Choroid plexus epithelial cell (primary cell): ENCODE measurements at regions not wholly inside any gene's neighbourhood (a gene's known extent, or its start where the extent isn't known, plus 50 kb on each side); places are given as distances from the start of the nearest gene placed in this dataset.

Experiments
- DNase-seq: peaks from one replicate; pipeline ENCODE4 v3.0.0-alpha.2; 2010; ENCODE audit warnings: low read depth
- H3K4me3 ChIP-seq: 2 replicates; pipeline ENCODE4 v1.5.1; 2011; ENCODE audit warnings: low read depth, mild to moderate bottlenecking, control low read depth, low read length, moderate library complexity
- TF ChIP-seq, protein P1 (sequence below): conservative IDR thresholded peaks from 2 replicates; pipeline ENCODE4 v1.5.1; 2011; ENCODE audit warnings: low read depth, mild to moderate bottlenecking, control low read depth, inconsistent platforms, low read length, moderate library complexity

DNA sequence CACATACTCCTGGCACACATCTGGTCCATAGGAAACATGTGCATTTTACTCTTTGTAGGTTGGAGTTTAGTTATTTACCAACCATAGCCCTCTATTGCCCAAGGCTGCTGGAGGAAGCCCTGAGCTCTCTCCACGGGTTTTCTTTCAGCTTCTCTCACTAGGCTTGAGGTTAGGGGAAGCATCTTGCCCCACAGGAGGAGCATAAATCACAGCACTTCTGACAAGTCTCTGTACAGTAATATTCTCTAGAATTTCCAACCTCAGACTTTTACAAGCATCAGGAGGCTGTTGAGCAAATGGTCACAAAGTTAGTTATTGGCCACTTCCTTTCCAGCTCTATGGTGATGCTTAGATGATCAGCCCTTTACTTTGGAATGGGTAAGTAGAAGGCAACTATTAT lies 122.9 kb upstream of the GLI3 start:
- no peak for DNase-seq

DNA sequence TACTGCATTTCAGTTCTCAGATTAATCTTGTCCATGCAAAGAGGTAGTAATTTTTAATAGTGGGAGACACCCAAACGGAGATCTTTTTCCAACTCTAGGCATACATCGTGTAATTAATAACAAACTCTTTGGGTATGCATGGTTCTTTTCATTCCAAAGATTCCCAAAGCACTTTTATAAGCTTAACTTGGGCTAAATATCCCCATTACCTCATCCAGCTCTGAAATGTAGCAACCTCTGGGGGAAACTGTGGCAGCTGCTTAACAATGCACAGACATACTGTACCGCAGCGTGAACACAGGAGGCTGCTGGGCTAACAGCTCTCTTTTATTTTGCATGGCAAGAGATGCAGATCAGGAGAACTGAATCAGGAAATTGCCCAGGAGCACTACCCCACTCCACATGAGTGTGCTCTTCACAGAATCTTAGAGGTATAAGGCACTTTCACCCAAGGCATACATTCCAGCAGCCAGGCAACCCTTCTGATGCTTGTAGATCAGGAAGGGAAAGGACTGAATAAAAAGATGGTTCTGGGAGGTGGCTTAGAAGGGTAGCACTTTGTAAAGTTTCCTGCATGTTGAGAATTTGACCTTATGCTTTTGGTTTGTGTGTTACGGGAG lies 114.4 kb upstream of the GLI3 start:
- no peak overlapping the region for H3K4me3 ChIP-seq
- no peak for DNase-seq
- TF ChIP-seq, protein P1, sequence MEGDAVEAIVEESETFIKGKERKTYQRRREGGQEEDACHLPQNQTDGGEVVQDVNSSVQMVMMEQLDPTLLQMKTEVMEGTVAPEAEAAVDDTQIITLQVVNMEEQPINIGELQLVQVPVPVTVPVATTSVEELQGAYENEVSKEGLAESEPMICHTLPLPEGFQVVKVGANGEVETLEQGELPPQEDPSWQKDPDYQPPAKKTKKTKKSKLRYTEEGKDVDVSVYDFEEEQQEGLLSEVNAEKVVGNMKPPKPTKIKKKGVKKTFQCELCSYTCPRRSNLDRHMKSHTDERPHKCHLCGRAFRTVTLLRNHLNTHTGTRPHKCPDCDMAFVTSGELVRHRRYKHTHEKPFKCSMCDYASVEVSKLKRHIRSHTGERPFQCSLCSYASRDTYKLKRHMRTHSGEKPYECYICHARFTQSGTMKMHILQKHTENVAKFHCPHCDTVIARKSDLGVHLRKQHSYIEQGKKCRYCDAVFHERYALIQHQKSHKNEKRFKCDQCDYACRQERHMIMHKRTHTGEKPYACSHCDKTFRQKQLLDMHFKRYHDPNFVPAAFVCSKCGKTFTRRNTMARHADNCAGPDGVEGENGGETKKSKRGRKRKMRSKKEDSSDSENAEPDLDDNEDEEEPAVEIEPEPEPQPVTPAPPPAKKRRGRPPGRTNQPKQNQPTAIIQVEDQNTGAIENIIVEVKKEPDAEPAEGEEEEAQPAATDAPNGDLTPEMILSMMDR = no peak

More for the DNA sequence above, 122.9 kb upstream of the GLI3 start:
- no peak overlapping the region for H3K4me3 ChIP-seq
- TF ChIP-seq, protein P1 = no peak

DNA sequence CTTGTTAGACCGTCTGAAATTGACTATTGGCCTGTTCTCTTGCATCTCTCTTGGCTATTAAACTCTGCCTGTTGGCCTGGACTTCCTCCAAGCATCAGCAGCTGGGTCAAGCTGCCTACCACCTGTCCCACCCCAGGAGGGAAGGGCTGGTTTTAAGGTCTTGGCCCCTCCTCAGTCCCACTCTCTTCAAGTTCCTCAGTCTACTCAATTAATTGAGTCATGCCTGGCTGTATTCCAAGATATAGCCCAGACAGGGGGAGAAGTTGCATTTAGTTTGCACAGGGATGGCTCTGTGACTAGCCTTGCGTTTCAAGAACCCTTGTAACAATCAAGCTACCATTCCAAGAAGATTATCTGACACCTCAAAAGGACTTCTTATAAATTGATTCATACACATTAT lies 113.8 kb upstream of the GLI3 start:
- no peak overlapping the region for H3K4me3 ChIP-seq
- DNase-seq = no peak
- TF ChIP-seq, protein P1 = no peak

DNA sequence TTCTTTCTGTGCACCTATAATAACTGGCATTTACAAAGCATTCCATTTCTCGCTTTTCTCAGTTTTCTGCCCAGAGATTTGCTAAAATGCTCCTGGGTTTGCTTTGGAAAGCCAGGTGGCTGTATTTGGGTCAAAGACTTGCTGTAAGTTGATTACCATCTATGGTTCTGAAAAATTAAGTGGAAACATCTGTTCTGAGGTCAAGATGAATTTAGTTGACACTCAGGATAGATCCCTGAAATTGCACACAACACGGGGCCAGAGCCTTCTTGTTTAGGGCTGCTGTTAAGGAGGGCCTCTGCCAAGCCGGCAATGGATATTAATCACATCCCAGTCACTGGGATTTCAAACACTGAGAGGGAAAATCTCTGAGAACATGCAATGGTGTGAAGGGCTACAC lies 111.6 kb upstream of the GLI3 start:
- no peak overlapping the region for H3K4me3 ChIP-seq
- TF ChIP-seq, protein P1 = no peak
- DNase-seq = no peak

DNA sequence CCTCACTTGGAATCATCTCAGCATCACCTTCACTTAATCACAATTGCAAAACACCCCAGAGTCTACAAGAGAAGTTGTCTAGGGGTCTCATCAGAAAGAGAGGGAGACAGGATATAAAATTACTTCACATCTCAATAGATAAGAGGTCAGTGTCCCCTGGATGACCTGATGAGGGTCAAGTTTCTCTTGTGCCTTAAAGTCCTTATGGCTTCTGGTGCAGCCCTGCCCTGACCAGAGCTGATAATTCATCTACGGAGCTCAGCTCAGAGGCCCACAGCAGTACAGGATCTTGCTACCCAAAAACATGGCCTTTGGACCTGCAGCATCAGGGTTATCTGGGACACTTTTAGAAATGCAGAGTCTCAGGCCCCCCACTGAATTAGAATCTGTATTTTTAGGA lies 111.1 kb upstream of the GLI3 start:
- no peak for DNase-seq
- TF ChIP-seq, protein P1 = no peak
- H3K4me3 ChIP-seq = no peak overlapping the region

DNA sequence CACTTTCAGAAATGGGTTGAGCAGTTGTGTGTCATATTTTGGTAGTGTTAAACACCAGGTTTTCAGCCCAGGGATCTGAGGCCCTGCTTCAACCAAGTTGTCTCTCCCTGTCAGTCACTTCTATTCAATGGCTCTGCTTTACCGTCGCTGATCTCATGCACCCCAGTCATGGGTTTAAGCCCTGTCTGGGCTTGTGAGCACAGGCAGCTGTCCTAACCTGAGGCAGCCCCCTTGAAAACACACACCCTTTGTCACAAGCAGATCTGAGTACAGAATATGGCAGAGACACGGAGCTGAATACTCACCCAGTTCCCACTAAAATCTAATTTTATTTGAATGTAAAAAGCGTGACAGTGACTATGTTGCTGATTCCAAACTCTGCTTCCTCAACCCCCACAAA lies 110.6 kb upstream of the GLI3 start:
- TF ChIP-seq, protein P1 = no peak
- no peak overlapping the region for H3K4me3 ChIP-seq
- no peak for DNase-seq
